DMS79 treated with DMSO at 0.1 percent for 48 hours (cell line): ENCODE measurements at regions not wholly inside any gene's neighbourhood (a gene's known extent, or its start where the extent isn't known, plus 50 kb on each side); places are given as distances from the start of the nearest gene placed in this dataset.
"Not testable (repeated sequence)": the region's sequence is repeated elsewhere in the genome, so short reads cannot be mapped to it uniquely, and the experiment has no call there.

Experiments
- DNase-seq: peaks from one replicate; lab custom pipeline; 2025; lab: John Stamatoyannopoulos, UW

DNA sequence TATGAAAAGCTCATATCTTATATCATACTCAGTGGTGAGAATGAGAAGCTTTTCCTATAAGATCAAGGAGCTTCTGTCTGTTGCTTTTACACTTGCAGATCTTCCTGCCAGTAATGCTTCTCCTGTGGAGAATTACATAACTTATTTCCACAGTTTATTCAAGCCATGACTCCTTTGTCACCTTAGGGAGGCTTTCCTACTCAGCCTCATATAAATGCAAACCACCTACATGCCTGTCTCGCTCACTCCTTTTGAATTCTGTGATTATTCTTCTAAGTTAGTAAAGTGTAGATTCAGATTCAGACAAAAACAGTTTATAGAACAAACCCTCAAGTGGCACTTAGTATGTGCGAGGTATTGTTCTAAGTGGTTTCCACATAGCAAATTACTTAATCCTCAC lies 716.1 kb upstream of the ANO3 start:
- DNase-seq: no peak

DNA sequence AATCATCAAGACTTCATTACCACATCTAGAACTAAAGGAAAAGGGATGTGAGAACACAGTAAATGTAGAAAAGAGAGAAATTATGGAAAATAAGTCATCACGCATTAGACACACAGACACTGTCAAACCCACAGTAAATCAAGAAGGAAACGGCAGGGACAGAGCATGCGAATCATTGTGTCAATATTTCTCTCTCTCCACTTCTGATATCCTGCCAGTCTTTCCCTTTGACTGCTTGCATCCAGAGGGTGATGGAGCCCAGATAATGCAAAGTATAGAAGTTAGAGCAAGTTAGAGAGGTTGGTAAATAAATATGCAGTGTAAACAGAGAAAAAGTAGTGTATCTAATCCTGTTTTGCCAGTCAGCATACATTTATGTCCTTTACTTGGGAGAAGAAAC lies 706.8 kb upstream of the ANO3 start:
- DNase-seq: no peak

DNA sequence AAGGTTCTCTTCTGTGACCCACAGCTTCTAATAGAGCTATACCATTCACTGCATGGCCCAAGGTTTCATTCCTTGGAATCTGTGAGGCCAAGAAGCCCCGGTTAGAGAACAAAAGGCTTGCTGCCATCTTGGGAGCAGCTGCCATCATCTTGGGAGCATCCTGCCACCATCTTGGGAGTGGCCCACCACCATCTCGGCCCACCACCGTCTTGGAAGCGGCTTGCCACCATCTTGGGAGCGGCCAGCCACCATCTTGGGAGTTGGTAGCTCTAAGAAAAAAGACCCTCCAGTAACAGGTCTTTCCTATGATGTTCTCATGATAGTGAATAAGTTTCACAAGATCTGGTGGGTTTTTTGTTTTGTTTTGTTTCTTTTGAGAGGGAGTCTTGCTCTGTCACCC lies 703.9 kb upstream of the ANO3 start:
- DNase-seq: no peak

DNA sequence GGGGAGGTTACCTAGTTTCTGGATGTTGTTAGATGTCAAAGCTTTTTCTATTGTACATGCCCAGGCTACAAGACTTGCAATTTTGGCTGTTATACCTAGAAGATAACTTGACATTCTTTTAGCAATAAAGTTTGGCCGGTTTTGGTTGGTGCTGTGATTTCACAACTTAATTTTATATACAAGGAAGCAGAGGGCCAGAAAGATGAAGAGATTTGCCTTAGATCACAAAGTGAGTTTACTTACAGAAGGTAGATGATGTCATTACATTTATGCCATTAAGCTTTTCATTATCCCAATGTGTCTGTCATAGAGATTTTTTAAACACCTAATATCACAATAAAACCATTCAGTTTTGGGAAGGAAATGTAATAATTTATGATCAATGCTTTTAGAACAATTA lies 698.7 kb upstream of the ANO3 start:
- DNase-seq: no peak

DNA sequence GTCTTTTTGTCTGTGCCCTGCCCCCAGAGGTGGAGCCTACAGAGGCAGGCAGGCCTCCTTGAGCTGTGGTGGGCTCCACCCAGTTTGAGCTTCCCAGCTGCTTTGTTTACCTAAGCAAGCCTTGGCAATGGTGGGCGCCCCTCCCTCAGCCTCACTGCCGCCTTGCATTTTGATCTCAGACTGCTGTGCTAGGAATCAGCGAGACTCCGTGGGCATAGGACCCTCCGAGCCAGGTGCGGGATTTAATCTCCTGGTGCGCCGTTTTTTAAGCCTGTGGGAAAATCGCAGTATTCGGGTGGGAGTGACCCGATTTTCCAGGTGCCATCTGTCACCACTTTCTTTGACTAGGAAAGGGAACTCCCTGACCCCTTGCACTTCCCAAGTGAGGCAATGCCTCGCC lies 682.7 kb upstream of the ANO3 start:
- not testable (repeated sequence) for DNase-seq

DNA sequence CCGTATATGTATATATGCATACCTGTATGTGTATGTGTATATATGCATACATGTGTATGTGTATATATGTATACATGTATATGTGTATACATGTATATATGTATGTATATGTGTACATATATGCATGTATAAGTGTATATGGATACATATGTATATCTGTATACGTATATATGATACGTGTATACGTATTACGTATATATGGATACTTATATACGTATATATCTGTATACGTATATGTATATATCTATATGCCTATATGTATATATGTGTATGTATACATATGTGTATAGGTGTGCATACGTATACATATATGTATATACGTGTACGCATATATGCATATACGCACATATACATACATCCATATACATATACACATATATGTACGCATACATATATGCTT lies 681.6 kb upstream of the ANO3 start:
- no peak for DNase-seq

DNA sequence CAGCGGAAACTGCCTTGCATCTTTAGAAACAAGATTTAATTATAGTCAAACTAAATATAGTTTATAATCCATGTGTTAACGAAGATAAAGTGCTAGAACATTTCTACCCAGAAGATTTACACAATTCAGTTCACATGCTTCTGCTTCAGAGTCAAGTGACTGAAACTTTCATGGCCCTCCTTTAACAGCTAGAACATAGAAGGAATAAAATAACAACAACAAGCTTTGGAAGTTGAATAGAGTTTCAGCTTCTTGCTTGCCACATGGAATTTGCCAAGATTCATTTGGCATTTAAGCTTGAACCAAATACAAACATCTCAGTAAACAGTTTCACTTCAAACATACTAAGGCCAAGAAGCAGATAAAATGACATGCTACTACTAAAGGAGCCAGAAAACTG lies 676.3 kb upstream of the ANO3 start:
- no peak for DNase-seq

DNA sequence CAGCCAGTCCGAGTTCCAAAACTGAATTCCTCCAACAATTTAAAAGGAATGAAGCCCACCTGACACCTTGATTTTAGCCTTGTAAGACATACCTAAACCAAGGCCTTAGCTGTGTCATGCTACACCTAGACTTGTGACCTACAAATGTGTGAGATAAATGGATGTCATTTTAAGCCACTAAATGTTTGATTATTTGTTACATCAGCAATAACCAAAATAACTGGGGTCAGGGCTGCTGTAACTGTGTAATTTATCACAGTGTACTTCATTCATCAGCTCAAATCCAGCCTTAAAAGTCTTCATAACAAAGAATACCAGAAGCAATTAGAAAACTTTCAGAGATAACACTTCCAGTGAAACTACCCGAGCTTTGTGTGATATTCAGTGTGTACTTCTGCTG lies 673.0 kb upstream of the ANO3 start:
- no peak for DNase-seq

DNA sequence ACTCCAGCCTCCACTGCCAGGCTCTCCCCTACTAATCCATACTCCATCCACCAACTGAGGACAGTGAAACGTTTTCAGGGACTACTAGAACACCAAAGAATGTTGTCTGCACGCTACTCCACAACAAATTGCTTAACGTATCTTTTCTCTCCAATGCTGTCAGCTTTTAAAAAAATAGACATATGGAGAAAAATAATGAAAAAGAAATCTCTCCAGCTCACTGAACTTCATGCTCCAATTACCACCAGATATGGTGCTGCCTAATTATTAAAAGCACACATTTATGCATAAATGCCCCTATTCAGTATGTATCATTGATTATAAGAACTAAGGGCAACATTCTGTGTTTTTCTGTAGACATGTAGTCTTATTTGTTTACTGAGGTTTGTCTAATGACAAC lies 672.2 kb upstream of the ANO3 start:
- DNase-seq: no peak

DNA sequence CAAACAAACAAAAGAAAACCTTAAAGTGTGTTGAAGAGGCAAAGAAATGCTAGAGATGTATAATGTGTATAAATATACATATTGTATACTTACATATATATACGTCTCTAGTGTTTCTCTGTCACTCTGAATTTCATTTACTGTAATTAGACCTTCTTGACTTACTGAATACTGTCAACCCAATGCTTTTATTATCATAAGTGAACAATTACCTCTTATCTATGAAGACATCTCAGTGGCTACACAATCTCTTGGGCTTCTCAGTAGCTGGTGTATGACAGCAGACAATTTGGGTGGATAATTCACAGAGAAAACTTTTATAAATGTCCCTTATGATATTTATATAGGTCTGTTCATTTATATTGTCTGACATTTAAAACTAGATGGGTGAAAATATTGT lies 664.1 kb upstream of the ANO3 start:
- DNase-seq: no peak

DNA sequence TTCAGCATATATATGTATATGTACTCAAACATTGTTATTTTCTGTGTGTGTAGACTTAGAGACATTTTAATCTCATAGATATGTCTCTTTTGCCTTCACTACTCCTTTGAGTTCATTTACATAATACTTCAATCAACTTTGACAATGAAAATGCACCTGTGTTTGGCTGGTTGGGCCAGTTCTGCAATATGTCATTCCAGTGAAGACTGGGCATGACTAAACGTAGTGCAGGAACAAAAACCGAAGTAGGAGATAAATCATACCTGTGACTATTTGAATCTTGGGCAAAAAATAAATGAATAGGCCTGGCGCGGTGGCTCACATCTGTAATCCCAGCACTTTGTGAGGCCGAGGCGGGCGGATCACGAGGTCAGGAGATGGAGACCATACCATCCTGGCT lies 640.0 kb upstream of the ANO3 start:
- DNase-seq: no peak

DNA sequence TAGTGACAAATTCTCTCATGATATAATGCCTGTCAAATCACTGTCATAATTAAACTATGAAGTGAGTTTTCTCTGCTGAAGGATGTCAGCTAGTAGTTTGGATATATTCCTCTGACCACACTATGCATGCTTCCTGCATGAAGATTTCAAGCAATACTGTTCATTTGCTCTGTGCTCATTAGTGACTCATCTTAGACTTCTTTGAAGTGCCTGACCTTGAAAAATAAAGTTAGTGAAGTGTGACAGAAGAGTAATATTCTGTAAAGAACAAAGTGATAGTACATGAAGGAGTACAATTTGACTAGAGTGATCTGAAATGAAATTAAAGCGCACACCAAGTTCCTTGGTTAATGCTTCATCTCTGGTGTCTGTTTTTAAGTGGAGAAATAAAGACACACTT lies 629.5 kb upstream of the ANO3 start:
- no peak for DNase-seq

DNA sequence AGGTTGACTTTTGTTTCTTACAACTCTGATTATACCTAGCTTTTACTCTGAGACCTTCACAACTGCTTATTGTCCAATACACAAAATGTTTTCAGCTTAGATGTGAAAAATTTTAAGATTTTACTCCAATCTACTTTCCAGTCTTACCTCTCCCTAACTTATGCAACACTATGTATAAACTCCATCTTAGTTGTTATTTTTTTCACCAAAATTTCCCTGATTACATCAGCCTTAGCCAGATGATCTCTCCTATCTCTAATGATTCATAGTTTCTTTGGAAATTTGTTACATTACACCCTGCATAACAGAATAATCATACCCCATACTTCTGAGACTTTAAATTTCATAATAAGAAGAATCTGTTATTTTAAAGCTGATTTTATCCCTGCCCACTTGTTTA lies 621.0 kb upstream of the ANO3 start:
- DNase-seq: no peak

DNA sequence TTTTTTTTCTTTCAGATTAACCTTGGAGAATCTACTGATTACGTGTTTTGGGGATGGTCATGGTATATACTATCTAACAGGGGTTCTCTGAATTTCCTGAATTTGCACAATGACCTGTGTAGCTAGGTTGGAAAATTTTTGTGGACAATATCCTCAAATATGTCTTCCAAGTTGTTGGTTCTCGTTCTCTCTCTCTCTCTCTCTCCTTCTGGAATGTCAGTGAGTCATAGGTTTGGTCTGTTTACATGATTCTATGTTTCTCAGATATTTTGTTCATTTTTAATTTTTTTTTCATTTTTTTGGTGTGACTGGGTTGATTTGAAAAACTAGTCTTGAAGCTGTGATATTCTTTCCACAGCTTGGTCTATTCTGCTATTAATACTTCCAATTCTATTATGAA lies 604.0 kb upstream of the ANO3 start:
- DNase-seq: no peak

DNA sequence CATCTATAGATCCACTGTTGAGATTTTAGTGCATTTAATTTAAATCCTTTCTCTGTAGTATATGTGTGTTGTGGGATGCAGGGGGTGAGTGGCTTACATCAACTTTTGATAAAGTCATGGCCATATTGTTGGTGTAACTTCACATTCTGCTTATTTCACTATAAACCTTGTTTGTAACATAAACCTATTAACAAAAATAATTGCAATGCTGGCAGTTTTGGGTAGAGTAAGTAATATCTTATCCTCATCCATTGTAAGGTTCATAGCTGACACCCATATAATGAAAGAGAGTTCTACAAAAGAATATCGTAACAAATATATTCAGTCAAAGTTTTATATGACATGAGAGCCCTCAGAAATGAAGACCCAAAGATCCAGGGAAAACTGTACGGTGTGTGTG lies 601.7 kb upstream of the ANO3 start:
- DNase-seq: no peak

DNA sequence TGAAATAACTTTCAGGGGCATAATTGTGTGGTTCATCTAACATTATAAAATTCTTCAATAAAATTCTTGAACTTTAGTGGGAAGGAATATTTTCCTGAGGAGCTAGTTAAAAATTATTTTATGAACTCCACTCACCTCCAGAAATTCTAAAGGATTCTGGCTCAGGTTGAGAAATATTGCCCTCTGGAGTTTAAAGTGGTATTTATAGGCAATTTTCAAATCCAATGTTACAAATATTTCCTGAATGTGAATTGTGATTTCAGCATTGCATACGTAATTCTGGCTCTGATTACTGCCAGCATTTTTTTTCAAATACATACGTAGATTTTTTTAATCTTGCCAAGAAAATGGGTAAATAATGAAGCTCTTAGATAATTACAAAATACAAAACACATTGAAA lies 598.2 kb upstream of the ANO3 start:
- no peak for DNase-seq

DNA sequence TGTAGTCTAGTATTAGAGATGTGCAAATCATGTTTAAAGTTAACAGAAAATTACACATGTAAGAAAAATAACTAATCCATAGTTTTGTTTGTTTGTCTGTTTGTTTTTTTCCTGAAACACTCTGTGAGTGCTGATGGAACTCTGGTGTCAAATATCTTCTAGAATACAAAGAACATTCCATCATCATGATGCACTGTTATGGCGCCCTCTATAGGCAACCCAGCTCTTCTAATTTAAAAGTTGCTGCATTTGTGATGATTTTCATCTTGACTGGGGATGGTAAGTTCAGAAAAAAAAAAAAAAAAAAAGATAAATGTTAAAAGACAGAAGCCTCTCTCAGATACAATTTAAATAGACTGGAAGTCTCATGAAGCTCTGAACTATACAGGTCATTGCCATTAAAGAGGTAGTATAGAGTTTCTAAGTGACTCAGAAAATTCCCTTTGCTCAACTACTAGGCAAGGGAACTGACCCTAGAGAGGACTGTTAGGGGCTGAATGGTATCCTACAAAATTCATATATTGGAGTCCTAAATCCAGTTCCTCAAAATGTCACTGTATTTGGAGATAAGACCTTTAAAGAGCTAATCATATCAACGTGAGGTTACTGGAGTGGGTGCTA lies 597.2 kb upstream of the ANO3 start:
- no peak for DNase-seq

DNA sequence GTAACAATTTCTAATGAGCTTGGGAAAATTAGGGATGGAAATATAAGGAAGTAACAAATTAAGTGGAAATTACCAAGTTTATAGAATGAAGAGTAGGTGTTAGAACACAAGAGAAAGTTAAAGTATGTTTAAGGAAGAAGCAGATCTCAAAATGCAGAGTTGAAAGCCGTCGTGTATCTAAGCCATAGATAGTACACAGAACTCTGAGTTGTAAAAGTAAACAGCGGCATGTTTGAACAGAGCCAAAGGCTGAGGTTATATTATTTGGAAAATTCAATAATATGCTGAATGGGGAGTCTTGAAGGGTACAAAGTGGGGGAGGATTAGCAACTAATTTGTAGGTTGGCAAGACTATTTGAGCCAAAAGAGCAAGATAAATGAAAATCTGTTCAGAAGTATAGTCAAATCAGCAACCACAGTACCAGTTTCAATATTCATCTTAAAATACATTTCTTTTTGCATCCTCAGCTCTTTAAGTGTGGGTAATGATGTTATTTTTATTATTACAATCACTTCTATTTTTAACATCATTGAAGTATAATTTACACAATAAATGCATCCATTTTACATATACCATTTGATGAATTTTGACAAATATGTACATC lies 594.8 kb upstream of the ANO3 start:
- DNase-seq: no peak

DNA sequence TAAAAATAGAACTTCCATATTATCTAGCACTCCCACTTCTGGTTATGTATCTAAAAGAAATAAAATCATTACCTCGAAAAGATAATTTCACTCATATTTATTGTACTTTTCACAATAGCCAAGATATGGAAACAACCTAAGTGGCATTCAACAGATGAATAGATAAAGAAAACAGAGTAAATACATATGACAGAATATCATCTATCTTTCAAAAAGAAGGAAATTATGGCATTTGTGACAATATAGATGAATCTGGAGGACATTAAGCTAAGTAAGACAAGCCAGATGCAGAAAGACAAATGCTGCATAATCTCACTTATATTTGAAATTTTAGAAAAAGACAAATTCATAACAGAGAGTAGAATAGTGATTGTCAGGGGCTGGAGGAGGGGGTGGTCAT lies 590.0 kb upstream of the ANO3 start:
- DNase-seq: no peak

DNA sequence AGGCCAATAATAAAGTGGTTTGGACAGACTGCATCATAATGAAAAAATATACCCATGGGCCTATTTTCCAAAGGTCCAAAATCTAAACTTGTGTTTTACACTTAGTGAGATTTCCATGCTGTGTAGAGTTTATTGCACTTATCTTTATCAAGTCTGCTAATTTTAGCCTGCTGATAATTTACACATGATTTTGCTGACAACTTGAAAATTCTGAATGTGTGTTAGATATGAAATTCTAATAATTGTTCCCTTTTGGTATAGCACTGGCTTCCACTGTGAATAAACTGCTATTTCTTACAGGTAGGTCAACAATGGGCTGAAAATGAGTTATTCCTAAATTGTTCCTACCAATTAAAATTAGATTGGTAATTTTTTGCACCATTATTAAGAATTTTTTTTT lies 589.1 kb upstream of the ANO3 start:
- DNase-seq: no peak

DNA sequence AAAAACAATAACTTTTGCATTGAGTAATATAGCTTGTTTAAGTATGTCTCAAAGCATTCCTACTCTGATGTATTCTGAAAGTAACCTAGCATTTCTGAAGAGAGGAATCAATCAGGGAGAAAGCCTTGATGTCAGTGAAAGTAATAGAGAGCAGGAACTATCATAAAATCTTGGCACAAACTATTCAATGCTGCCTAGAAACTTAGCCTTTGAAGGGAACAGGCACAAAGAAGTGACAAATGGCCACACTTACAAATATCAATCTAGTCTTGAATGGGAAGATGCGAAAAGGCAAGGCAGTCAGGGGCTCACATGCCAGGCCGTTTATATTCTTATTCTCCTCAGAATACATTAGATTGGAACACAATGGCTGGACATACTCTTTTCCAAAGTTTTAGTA lies 576.5 kb upstream of the ANO3 start:
- DNase-seq: no peak

DNA sequence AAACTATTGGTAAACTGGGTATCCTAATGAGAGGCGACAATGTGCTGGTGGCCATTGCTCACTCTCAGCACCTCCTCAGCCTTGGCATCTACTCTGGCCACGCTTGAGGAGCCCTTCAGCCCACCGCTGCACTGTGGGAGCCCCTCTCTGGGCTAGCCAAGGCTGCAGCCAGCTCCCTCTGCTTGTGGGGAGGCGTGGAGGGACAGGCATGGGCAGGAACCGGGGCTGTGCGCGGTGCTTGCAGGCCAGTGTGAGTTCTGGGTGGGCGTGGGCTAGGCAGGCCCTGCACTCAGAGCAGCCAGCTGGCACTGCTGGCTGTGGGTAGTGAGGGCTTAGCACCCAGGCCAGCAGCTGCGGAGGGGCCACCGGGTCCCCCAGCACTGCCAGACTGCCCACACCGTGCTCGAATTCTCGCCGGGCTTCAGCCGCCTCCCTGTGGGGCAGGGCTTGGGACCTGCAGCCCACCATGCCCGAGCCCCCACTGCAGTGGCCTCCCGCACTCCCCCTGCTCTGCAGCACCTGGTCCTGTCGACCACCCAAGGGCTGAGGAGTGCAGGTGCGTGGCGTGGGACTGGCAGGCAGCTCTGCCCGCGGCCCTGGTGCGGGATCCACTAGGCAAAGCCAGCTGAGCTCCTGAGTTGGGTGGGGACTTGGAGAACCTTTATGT lies 575.9 kb upstream of the ANO3 start:
- DNase-seq: no peak

DNA sequence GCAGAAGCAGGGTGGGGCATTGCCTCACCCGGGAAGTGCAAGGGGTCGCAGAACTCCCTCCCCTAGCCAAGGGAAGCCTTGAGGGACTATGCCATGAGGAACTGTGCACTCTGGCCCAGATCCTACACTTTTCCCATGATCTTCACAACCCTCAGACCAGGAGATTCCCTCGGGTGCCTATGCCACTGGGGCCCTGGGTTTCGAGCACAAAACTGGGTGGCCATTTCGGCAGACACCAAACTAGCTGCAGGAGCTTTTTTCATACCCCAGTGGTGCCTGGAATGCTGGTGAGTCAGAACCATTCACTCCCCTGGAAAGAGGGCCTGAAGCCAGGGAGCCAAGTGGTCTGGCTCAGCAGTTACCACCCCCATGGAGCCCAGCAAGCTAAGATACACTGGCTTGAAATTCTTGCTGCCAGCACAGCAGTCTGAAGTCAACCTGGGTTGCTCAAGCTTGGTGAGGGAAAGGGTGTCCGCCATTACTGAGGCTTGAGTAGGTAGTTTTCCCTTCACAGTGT lies 573.7 kb upstream of the ANO3 start:
- DNase-seq: no peak
